Upper lobe of right lung (tissue), 1 donor: ENCODE measurements at regions not wholly inside any gene's neighbourhood (a gene's known extent, or its start where the extent isn't known, plus 50 kb on each side); places are given as distances from the start of the nearest gene placed in this dataset.

Experiments used
- ATAC-seq: fragments of 200-7000 bp; cut with Tn5 transposase; one replicate; pipeline ENCODE4 v1.9.1; 2020; ENCODE audit warnings: mild to moderate bottlenecking, moderate library complexity
- DNase-seq: peaks from one replicate; pipeline ENCODE4 v3.0.0-alpha.2; 2020
- H3K27ac ChIP-seq: fragments of 200-600 bp; one replicate; pipeline ENCODE4 v1.8.0; 2022
- H3K27me3 ChIP-seq: fragments of 200-600 bp; one replicate; pipeline ENCODE4 v1.8.0; 2022; ENCODE audit warnings: mild to moderate bottlenecking
- H3K36me3 ChIP-seq: fragments of 200-600 bp; one replicate; pipeline ENCODE4 v1.8.0; 2022
- H3K4me1 ChIP-seq: fragments of 200-600 bp; one replicate; pipeline ENCODE4 v1.8.0; 2022
- H3K4me3 ChIP-seq: fragments of 200-600 bp; one replicate; pipeline ENCODE4 v1.8.0; 2022; ENCODE audit warnings: mild to moderate bottlenecking
- H3K9me3 ChIP-seq: fragments of 200-600 bp; one replicate; pipeline ENCODE4 v1.8.0; 2022
- intact Hi-C: fragments of 100-400 bp; cut with DNase I; formaldehyde crosslinking; loops from one replicate; pipeline ENCODE4 v1.11.0; 2022
- TF ChIP-seq, protein P1 (sequence below): fragments of 200-600 bp; IDR thresholded peaks from one replicate; pipeline ENCODE4 v1.8.0; 2022; ENCODE audit warnings: antibody characterized with exemption
- donor health status: DM: no; HTN: yes; CAD: no; lungs with severe emphysema.

DNA sequence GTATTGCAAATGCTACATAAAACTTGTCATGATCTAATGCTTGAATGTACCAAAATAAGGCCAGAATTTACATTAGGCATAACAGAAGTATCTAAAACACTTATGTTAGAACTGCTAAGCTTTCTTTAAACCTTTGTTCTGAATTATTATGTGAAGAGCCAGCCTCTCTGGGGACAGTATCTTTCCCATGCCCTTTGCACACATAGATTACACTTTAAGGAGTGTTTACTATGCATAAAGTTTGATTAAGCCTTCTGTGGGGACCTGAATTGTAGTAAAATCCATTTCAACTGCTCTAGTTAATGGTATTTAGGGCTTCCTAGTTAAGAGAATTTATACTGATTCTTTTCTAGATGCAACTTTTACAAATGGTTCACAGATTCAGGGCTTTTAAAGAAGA is 444.7 kb downstream of the IPMK start:
- Histone ChIP-seq H3K27me3 (no peaks in the 10 kb centered on the region), H3K4me1 (no peaks in the 10 kb centered on the region), H3K9me3 (no peaks in the 10 kb centered on the region), H3K4me3 (no peak overlapping the region), H3K36me3 (no peaks in the 10 kb centered on the region), H3K27ac (no peak overlapping the region)
- intact Hi-C loops = no loop called here
- no peak for DNase-seq
- no peak for ATAC-seq
- TF ChIP-seq, protein P1, sequence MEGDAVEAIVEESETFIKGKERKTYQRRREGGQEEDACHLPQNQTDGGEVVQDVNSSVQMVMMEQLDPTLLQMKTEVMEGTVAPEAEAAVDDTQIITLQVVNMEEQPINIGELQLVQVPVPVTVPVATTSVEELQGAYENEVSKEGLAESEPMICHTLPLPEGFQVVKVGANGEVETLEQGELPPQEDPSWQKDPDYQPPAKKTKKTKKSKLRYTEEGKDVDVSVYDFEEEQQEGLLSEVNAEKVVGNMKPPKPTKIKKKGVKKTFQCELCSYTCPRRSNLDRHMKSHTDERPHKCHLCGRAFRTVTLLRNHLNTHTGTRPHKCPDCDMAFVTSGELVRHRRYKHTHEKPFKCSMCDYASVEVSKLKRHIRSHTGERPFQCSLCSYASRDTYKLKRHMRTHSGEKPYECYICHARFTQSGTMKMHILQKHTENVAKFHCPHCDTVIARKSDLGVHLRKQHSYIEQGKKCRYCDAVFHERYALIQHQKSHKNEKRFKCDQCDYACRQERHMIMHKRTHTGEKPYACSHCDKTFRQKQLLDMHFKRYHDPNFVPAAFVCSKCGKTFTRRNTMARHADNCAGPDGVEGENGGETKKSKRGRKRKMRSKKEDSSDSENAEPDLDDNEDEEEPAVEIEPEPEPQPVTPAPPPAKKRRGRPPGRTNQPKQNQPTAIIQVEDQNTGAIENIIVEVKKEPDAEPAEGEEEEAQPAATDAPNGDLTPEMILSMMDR = no peak

DNA sequence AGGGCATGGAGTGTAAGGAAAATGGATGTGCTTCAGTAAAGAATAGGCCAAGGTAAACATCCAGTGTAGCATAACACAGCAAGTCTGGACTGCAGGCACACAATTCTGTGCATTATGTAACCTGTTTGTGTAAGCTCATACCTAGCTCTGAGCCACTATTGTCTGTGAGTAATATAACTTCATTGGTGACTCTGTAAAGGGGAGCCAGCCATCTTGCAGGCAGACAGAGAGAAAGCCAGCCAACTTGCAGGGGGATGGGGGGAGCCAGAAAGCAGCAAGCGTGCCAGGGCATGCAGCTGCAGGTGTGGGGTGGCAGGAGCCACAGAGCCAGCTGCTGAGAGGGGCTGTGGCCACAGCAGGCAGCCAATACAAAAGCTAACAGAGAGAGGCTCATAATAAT is 449.2 kb downstream of the IPMK start:
- Histone ChIP-seq H3K36me3 (no peaks in the 10 kb centered on the region), H3K4me1 (no peaks in the 10 kb centered on the region), H3K9me3 (no peaks in the 10 kb centered on the region), H3K4me3 (no peak overlapping the region), H3K27me3 (no peaks in the 10 kb centered on the region), H3K27ac (no peak overlapping the region)
- TF ChIP-seq, protein P1 = no peak
- peak; percentile 14 for ATAC-seq
- no peak for DNase-seq
- intact Hi-C loops = no loop called here

DNA sequence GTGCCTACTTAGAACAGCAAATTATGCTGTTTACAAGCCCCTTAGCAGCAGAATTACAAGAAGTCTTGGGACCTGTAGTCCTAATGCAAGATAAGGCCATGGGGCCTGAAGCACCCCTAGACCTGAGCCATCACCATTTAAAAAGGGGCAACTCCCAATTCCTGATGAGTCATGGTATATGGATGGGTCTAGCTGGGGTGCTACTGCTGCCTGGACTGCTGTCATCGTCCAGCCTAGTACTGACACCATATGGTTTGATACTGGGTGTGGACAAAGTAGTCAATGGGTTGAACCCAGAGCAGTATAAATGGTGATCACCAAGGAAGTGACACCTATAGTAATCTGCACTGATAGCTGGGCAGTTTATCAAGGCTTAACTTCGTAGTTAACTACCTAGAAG is 450.0 kb downstream of the IPMK start:
- Histone ChIP-seq H3K9me3 (no peaks in the 10 kb centered on the region), H3K36me3 (no peaks in the 10 kb centered on the region), H3K27ac (no peak overlapping the region), H3K4me1 (no peaks in the 10 kb centered on the region), H3K4me3 (no peak overlapping the region), H3K27me3 (no peaks in the 10 kb centered on the region)
- intact Hi-C loops = no loop called here
- TF ChIP-seq, protein P1 = no peak
- ATAC-seq (no peak), DNase-seq (no peak)

DNA sequence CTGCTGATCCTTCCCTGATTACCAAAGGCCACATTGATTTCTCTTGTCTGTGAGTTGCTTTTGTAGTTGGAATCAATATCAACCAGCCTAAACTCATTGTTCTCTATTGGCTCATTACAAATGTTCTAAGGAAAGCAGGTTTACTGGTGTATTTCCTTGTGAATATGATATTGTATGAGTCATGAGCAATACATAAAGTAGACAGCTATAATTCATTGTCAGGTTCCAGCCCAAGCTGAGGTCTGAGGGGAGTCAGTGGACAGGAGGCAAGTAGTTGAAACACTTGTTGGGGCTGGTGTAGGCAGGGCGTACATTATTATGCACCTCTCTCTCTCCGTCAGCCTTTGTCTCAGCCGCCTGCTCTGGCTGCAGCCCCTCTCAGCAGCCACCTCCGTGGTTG is 451.7 kb downstream of the IPMK start:
- Histone ChIP-seq H3K27me3 (no peaks in the 10 kb centered on the region), H3K9me3 (no peaks in the 10 kb centered on the region), H3K27ac (no peak overlapping the region), H3K4me1 (no peaks in the 10 kb centered on the region), H3K4me3 (no peak overlapping the region), H3K36me3 (no peaks in the 10 kb centered on the region)
- TF ChIP-seq, protein P1 = no peak
- intact Hi-C loops = no loop called here
- no peak for DNase-seq
- ATAC-seq = no peak

DNA sequence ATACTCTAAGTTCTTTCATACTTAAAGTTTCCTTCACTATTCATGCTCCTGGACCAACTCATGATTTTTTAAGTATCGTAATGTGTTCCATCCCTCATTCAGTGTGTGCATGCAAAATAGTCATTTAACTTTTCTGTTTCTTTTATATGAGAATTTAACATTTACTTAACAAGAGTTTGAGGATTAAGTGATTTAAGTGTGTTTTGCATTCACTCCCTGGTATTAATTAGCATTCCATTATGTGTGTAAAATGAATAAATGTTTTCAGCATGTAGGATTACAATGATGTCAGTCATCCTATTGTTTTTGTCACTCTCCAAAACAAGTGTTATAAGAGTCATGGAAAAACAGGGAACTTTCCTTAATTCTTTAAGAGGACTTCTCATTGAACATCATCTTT is 457.7 kb downstream of the IPMK start:
- no peaks in the 10 kb centered on the region for H3K9me3 ChIP-seq
- intact Hi-C loops = no loop called here
- no peak overlapping the region for H3K4me3 ChIP-seq
- no peaks in the 10 kb centered on the region for H3K36me3 ChIP-seq
- no peaks in the 10 kb centered on the region for H3K27me3 ChIP-seq
- ATAC-seq (no peak), DNase-seq (no peak)
- TF ChIP-seq, protein P1 = no peak
- no peak overlapping the region for H3K27ac ChIP-seq
- H3K4me1 ChIP-seq = no peaks in the 10 kb centered on the region

DNA sequence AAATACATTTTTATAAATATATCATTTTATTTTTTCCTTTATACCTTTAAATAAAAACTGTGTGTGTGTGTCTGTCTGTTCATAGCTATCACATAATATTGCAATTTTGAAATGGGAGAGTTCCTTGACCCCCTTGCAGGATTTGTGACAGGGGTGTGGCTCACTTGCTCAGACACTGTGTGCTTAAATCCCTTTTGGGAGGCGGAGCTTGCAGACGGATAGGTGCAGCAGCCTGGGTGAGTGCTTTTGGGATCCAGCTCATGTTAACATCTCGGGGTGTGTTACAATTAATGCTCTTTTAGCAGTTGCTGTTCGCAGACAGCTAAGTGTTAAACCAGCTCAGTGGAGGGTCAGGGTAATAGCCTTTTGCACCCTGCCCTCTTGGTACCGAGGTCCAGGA is 459.8 kb downstream of the IPMK start:
- intact Hi-C loops = no loop called here
- ATAC-seq (no peak), DNase-seq (no peak)
- TF ChIP-seq, protein P1 = no peak
- no peaks in the 10 kb centered on the region for H3K36me3 ChIP-seq
- H3K27me3 ChIP-seq = no peaks in the 10 kb centered on the region
- H3K4me3 ChIP-seq = no peak overlapping the region
- no peaks in the 10 kb centered on the region for H3K4me1 ChIP-seq
- no peak overlapping the region for H3K27ac ChIP-seq
- H3K9me3 ChIP-seq = no peaks in the 10 kb centered on the region
